Retinal pigment epithelial cell (primary cell): ENCODE measurements at regions not wholly inside any gene's neighbourhood (a gene's known extent, or its start where the extent isn't known, plus 50 kb on each side); places are given as distances from the start of the nearest gene placed in this dataset.

Experiments used
- DNase-seq: peaks from one replicate; pipeline ENCODE4 v3.0.0-alpha.2; 2010; ENCODE audit warnings: low read depth
- H3K4me3 ChIP-seq: 2 replicates; pipeline ENCODE4 v1.5.1; 2011; ENCODE audit warnings: mild to moderate bottlenecking, low read length, control low read depth, moderate library complexity
- TF ChIP-seq, protein P1 (sequence below): conservative IDR thresholded peaks from 2 replicates; pipeline ENCODE4 v1.5.1; 2011; ENCODE audit warnings: low read depth, low read length, control low read depth, inconsistent platforms

DNA sequence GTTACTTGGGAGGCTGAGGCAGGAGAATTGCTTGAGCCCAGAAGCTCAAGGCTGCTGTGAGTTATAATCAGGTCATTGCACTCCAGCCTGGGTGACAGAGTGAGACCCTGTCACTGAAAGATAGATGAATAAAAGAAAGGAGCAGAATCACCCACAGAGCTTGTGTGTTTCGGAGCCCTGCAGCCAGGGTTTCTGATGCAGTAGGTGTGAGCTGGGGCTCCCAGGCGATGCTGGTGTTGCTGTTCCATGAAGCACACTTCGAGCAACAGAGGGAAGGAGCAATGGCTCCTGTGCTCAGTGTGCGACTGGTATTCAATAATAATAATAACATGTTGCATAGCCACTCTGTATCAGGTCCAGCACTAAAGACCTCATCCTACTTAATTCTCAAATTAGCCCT lies 197.5 kb upstream of the CST7 start:
- TF ChIP-seq, protein P1, sequence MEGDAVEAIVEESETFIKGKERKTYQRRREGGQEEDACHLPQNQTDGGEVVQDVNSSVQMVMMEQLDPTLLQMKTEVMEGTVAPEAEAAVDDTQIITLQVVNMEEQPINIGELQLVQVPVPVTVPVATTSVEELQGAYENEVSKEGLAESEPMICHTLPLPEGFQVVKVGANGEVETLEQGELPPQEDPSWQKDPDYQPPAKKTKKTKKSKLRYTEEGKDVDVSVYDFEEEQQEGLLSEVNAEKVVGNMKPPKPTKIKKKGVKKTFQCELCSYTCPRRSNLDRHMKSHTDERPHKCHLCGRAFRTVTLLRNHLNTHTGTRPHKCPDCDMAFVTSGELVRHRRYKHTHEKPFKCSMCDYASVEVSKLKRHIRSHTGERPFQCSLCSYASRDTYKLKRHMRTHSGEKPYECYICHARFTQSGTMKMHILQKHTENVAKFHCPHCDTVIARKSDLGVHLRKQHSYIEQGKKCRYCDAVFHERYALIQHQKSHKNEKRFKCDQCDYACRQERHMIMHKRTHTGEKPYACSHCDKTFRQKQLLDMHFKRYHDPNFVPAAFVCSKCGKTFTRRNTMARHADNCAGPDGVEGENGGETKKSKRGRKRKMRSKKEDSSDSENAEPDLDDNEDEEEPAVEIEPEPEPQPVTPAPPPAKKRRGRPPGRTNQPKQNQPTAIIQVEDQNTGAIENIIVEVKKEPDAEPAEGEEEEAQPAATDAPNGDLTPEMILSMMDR: no peak
- DNase-seq: no peak
- H3K4me3 ChIP-seq: no peak overlapping the region

DNA sequence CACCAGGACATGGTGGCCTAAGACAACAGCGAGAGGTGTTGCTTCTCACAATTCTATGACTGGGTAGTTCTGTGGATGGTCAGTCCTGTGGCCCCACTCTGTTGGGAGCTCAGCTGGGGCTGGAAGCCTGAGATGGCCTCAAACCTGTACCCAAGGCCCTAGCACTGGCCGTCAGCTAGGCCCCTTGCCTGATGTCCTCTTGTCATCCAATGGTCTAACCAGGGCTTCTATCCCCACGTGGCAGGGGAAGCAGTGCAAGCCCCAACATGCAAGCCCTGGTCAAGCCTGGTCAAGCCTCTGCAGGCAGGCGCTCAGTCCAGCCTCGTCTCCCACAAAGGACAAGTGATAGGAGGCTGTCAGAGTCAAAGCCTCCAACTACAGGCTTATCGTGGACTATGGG lies 196.5 kb upstream of the CST7 start:
- no peak for DNase-seq
- H3K4me3 ChIP-seq: no peak overlapping the region
- TF ChIP-seq, protein P1: no peak

DNA sequence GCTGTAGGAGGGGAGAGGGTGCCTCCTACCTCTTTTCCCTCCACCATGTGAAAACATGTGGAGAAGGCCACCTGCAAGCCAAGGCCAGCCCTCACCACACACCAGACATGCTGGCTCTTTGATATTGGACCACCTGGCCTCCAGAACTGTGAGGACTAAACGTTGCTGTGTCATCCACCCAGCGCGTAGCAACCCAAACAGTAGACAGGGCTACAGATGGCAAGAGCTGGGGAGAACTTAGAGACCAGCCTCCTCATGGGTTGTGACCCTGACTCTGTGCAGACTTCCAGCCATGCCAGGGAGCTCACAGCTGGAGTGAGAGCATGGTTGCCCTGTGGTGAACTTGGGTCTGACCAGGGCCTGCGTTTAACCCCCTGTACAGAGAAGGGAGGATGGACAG lies 195.9 kb upstream of the CST7 start:
- H3K4me3 ChIP-seq: no peak overlapping the region
- DNase-seq: no peak
- TF ChIP-seq, protein P1: no peak

DNA sequence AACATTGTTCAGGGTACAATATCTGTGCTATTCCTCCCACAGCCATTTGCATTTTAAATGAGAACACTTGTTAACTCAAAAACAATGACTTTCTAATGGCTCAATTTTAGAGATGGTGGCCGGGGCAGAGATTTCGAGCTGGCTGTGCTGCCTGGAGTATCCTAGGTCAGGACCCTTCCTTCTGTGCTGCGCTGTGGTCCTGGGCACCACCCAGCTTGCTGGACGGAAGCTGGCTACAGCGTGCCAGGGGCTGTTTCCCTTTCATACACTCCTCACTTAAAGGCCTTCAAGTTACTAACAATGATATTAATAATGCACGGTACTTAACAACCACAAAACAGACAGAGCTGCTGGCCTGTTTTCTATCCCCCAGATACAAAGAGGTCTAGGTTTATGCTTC lies 194.4 kb upstream of the CST7 start:
- TF ChIP-seq, protein P1: no peak
- DNase-seq: no peak
- no peak overlapping the region for H3K4me3 ChIP-seq

DNA sequence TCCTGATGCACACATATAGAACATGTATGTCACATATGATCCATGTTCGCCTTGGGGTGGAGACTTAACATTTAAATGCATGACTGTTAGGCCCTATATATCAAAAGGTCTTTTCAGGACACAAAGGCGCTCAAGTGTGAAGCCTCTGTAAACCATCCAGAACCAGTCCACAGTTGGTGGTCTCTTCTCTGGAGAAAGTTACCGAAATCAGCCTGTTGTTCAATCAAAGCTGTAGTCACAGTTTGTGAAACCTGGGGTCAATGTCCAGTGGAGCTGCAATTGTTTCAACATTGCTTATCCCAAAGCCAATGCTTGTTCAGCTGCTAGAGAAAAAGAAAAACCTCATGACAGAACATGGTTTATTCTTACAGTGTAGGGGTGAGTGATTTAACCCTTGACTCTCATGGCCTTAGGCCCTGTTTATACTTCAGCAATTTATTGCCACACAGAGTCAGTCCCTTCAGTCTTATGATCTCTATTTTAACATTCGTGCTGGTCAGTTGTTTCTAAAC lies 193.6 kb upstream of the CST7 start:
- TF ChIP-seq, protein P1: no peak
- no peak for DNase-seq
- no peak overlapping the region for H3K4me3 ChIP-seq

DNA sequence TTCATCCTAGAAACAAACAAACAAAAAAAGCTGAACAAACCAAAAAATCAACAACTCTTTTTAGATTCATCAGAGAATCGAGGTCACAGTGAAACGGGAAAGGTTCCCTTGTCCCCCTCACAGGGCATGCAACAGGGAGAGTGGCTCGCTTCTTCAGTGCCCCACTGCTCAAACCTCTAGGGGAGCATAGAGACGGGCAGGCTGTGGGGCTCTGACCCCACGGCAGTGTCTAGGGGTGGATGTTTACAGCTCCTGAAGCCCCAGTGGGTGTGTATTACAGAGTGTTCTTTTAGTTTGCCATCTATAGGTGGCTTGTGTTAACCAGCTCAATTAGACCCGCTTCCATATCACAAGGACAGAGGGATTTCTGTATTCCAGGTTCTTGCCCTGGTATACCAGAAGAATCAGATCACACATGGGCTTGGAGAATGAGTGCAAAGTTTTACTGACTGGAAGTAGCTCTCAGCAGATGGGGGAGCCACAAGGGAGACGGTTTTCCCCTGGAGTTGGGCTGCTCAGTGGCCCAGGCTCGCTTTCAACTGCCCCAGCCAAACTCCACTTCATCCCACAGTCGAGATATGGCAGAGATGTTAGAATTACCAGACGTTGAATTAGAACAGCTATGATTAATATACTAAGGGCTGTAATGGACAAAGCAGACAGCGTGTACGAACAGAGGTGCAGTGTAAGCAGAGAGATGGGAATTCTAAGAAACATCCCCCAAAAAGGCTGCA lies 192.6 kb upstream of the CST7 start:
- no peak for DNase-seq
- H3K4me3 ChIP-seq: no peak overlapping the region
- TF ChIP-seq, protein P1: no peak

DNA sequence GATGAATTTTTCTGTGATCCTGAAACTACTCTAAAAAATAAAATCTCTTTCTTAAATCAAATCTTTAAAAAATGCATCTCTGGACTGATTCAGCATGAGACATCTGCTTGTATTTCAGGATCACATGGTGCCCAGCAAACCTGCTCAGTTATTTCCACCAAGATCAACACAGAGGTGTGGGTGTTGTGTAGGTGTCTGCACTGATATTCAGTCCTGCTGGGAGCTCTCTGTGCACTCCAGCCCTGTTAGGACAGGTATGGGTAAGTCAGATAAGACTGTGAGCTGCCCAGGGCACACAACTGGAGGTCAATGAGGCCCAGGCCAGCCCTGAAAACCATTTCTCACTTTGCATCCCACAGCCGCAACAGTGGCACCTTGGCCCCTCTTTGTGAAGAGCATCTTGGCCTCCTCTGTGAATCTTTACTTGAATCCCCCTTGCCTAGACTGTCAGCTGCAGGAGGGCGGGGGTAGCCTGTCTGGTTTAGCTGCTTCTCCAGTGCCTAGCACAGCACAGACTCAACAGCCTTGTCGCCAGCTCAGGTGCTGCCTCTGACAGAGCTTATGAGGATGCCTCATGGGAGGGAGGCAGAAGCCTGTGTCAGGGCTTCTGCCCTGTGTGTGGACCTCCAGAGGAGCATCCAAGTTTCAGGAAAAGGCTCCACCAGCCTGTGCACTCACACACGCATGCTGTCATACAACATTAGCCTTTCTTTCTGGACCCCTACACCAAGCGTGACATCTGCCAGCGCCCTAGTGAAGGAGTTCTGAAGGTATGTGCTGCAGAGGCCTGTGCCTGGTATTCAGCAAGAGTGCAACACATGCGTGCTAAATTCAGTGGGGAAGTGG lies 187.6 kb upstream of the CST7 start:
- TF ChIP-seq, protein P1: no peak
- no peak overlapping the region for H3K4me3 ChIP-seq
- DNase-seq: no peak
